ENCODE measurements at regions not wholly inside any gene's neighbourhood (a gene's known extent, or its start where the extent isn't known, plus 50 kb on each side); places are given as distances from the start of the nearest gene placed in this dataset.

DNA sequence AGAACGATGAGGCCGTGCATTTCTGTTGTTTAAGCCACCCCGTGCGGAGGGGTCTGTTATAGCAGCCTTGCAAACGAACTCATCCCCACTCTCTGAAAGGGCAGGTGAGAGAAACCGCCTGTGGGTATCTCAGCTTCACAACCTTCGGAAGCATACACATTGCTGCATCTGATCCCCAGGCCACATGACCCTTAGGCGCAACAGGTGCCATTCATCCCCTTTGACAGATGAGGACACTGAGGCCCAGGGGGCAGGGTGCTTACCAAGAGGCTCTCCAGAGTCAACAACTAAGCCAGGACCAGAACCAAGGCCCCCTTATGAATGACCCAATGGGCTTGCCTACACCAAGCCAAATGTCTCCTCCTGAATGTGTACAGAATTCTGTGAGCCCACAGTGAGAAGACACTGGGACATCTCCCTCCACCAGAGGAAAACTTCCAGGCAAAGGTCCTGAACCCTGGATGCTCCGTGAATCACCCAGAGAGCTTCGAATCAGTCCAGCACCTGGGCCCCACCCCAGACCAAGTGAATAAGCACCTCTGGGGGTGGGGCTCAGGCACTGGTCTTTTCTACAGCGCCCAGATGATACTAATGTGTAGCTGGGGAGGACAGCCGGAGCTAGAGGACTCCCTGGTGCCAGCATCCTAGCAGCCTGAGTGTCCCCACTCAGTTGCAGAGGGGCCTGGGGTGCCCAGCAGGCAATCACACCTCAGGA lies 83.2 kb downstream of the BUD13 start:
- Histone ChIP-seq H3K4me3 (no peak overlapping the region), H3K4me1 (no peaks in the 10 kb centered on the region), H3K36me3 (no peaks in the 10 kb centered on the region), H3K27ac (no peak overlapping the region), H3K9me3 (no peaks in the 10 kb centered on the region), H3K27me3 (peaks cover 0 to 7% (median 0%) of the 10 kb centered on the region in 3 donors)
- ATAC-seq, result no peak
- in situ Hi-C loops (cut with MboI; ENCODE audit: low sequenced_read_pairs in 4 of 4), result loop anchor here in 2 of 4 donors (25.0 kb wide), 2 partner anchors 477 to 1352 kb away; no protein-coding TSS in a partner anchor
- intact Hi-C loops (cut with DNase I; ENCODE audit: low total_unique reads), result loop anchor here (5.0 kb wide), 1 partner anchor 237 kb away; no protein-coding TSS in a partner anchor
- TF ChIP-seq, protein P1, sequence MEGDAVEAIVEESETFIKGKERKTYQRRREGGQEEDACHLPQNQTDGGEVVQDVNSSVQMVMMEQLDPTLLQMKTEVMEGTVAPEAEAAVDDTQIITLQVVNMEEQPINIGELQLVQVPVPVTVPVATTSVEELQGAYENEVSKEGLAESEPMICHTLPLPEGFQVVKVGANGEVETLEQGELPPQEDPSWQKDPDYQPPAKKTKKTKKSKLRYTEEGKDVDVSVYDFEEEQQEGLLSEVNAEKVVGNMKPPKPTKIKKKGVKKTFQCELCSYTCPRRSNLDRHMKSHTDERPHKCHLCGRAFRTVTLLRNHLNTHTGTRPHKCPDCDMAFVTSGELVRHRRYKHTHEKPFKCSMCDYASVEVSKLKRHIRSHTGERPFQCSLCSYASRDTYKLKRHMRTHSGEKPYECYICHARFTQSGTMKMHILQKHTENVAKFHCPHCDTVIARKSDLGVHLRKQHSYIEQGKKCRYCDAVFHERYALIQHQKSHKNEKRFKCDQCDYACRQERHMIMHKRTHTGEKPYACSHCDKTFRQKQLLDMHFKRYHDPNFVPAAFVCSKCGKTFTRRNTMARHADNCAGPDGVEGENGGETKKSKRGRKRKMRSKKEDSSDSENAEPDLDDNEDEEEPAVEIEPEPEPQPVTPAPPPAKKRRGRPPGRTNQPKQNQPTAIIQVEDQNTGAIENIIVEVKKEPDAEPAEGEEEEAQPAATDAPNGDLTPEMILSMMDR (IDR thresholded peaks at IDR 0.05 in 4 of 5, conservative IDR thresholded peaks at IDR 0.05 in 1 of 5), result no peak
- TF ChIP-seq POLR2A (IDR thresholded peaks at IDR 0.05), result no peak
- no peak for DNase-seq

DNA sequence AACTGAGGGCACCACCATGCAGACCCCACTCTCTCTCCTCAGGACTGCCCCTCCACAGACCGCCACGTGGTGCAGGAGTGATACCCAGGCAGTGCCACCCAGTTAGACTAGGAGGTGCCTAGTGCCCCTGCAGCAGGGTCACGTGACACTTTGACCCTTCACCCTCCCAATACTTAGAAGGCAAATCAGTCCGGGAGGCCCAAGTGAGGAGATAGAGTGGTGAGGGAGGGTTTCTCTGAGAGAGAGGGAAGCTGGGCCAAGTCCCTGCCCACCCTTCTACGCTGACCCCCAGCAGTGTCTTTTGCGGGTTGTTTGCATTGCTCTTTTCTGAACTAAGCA lies 84.6 kb downstream of the BUD13 start:
- DNase-seq (no peak), ATAC-seq (no peak)
- Histone ChIP-seq H3K4me1 (no peaks in the 10 kb centered on the region), H3K4me3 (no peak overlapping the region), H3K27me3 (peaks cover 0 to 7% (median 0%) of the 10 kb centered on the region in 3 donors), H3K27ac (no peak overlapping the region), H3K36me3 (no peaks in the 10 kb centered on the region), H3K9me3 (no peaks in the 10 kb centered on the region)
- TF ChIP-seq POLR2A (IDR thresholded peaks at IDR 0.05), result no peak
- TF ChIP-seq, protein P1 (IDR thresholded peaks at IDR 0.05 in 4 of 5, conservative IDR thresholded peaks at IDR 0.05 in 1 of 5), result no peak
- intact Hi-C loops (cut with DNase I; ENCODE audit: low total_unique reads) (no loop called here), in situ Hi-C loops (cut with MboI; ENCODE audit: low sequenced_read_pairs in 4 of 4) (loop anchor here in 2 of 4 donors (25.0 kb wide), 2 partner anchors 476 to 1351 kb away; no protein-coding TSS in a partner anchor)

DNA sequence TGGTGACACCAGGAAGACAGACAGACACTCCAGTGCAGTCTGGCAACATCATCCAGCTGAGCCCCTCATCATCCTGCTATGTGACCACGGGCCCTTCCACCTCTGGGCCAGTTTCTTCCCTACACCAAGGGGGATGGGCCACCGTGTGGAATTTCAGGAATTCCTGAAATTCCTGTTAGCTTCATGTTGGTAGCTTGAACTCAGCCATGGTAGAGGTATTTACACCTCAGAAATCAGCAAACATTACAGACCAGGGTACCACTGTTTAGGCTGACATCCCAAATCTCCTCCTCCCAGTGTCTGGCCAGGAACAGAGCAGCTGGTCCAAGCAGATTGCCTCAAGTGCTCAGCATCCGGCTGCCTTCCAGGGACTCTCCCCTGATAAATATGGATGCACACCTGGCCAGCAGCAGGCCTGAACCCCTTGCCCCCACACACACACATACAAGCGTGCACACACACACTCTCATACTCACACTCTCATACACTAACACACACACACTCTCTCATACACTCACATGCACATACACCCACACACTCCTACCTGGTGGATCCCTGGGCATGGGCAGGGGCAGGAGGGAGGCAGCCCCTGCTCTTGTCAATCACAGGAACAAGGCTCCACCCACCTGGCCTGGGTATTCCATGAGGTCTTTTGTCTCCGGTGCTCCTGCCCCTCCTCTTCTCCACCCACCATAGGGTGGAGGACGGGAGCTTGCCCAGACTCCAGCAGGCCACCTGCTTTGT lies 85.2 kb downstream of the BUD13 start:
- in situ Hi-C loops (cut with MboI; ENCODE audit: low sequenced_read_pairs in 4 of 4) (loop anchor here in 2 of 4 donors (25.0 kb wide), 2 partner anchors 475 to 1350 kb away; no protein-coding TSS in a partner anchor), intact Hi-C loops (cut with DNase I; ENCODE audit: low total_unique reads) (no loop called here)
- ATAC-seq (no peak), DNase-seq (no peak)
- TF ChIP-seq POLR2A (IDR thresholded peaks at IDR 0.05), result no peak
- TF ChIP-seq, protein P1 (IDR thresholded peaks at IDR 0.05 in 4 of 5, conservative IDR thresholded peaks at IDR 0.05 in 1 of 5), result no peak
- no peak overlapping the region for H3K27ac ChIP-seq
- peaks cover 0 to 7% (median 0%) of the 10 kb centered on the region in 3 donors for H3K27me3 ChIP-seq
- no peaks in the 10 kb centered on the region for H3K36me3 ChIP-seq
- H3K4me3 ChIP-seq, result no peak overlapping the region
- H3K4me1 ChIP-seq, result no peaks in the 10 kb centered on the region
- H3K9me3 ChIP-seq, result no peaks in the 10 kb centered on the region

DNA sequence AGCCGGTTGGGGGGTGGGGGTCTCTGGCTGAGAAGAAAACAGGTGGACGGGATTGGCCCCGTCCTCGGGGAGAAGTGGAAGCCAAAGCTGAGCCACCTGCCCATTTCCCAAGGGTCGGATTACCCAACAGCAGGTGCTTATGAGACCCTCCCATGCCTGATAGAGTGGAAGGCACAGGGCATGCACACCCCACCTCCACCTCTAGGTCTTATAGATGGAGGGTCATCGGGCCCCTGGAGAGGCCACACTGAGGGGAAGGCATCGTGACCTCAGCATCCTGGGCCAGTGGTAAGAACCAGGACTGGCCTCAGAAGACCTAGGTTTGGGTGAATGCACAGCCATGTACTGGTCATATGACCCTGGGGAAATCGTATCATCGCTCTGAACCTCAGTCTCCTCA lies 85.9 kb downstream of the BUD13 start:
- H3K36me3 ChIP-seq, result no peaks in the 10 kb centered on the region
- no peaks in the 10 kb centered on the region for H3K9me3 ChIP-seq
- peaks cover 0 to 7% (median 0%) of the 10 kb centered on the region in 3 donors for H3K27me3 ChIP-seq
- TF ChIP-seq, protein P1 (IDR thresholded peaks at IDR 0.05 in 4 of 5, conservative IDR thresholded peaks at IDR 0.05 in 1 of 5), result no peak
- no peak for TF ChIP-seq POLR2A (IDR thresholded peaks at IDR 0.05)
- in situ Hi-C loops (cut with MboI; ENCODE audit: low sequenced_read_pairs in 4 of 4), result loop anchor here in 2 of 4 donors (25.0 kb wide), 2 partner anchors 475 to 1350 kb away; no protein-coding TSS in a partner anchor
- no peaks in the 10 kb centered on the region for H3K4me1 ChIP-seq
- intact Hi-C loops (cut with DNase I; ENCODE audit: low total_unique reads), result no loop called here
- H3K27ac ChIP-seq, result no peak overlapping the region
- no peak for ATAC-seq
- H3K4me3 ChIP-seq, result no peak overlapping the region
- DNase-seq, result no peak

All from gastrocnemius medialis (tissue), 4 donors.